Stimulated activated CD8-positive, alpha-beta memory T cell treated with anti-CD3 and anti-CD28 coated beads, Interleukin-2, amount 100 ng/mL, for 1 hour (primary cell): ENCODE measurements at regions not wholly inside any gene's neighbourhood (a gene's known extent, or its start where the extent isn't known, plus 50 kb on each side); places are given as distances from the start of the nearest gene placed in this dataset.

Experiments
- DNase-seq, 2 donors: peaks; one replicate each; pipeline ENCODE4 v3.0.0-alpha.2; 2020; ENCODE audit warnings: low read depth in 2 of 2

- no peak for DNase-seq
Measured at GRCh38 chr5:159752622-159753275, 163.5 kb upstream of the ADRA1B start.

- DNase-seq = no peak
Measured at GRCh38 chr5:159758189-159758588, 158.1 kb upstream of the ADRA1B start.

- no peak for DNase-seq
Measured at GRCh38 chr5:159759791-159760290, 156.4 kb upstream of the ADRA1B start.

- DNase-seq = no peak
Measured at GRCh38 chr5:159762921-159763320, 153.4 kb upstream of the ADRA1B start.

GRCh38 chr5:159763562-159763961, 152.7 kb upstream of the ADRA1B start:
- DNase-seq = no peak

GRCh38 chr5:159764283-159765134, 151.8 kb upstream of the ADRA1B start:
- DNase-seq = no peak

- no peak for DNase-seq
Measured at GRCh38 chr5:159765135-159765433, 151.2 kb upstream of the ADRA1B start.

- no peak for DNase-seq
Measured at GRCh38 chr5:159765760-159766517, 150.3 kb upstream of the ADRA1B start.

- no peak for DNase-seq
Measured at GRCh38 chr5:159768243-159768642, 148.0 kb upstream of the ADRA1B start.

GRCh38 chr5:159772698-159773061, 143.6 kb upstream of the ADRA1B start:
- no peak for DNase-seq

- DNase-seq = peak; percentile 41 to 46
Measured at GRCh38 chr5:159773062-159773924, 143.0 kb upstream of the ADRA1B start.

- no peak for DNase-seq
Measured at GRCh38 chr5:159774476-159775031, 141.7 kb upstream of the ADRA1B start.

GRCh38 chr5:159775890-159776289, 140.4 kb upstream of the ADRA1B start:
- no peak for DNase-seq

- DNase-seq = no peak
Measured at GRCh38 chr5:159777049-159777660, 139.1 kb upstream of the ADRA1B start.

- DNase-seq = no peak
Measured at GRCh38 chr5:159779481-159779880, 136.8 kb upstream of the ADRA1B start.

- DNase-seq = no peak
Measured at GRCh38 chr5:159780246-159780645, 136.0 kb upstream of the ADRA1B start.

GRCh38 chr5:159781626-159782157, 134.6 kb upstream of the ADRA1B start:
- DNase-seq = no peak

- no peak for DNase-seq
Measured at GRCh38 chr5:159782197-159782994, 133.9 kb upstream of the ADRA1B start.

GRCh38 chr5:159782995-159783300, 133.3 kb upstream of the ADRA1B start:
- DNase-seq = no peak

GRCh38 chr5:159783726-159784247, 132.5 kb upstream of the ADRA1B start:
- no peak for DNase-seq
